Activated naive CD8-positive, alpha-beta T cell treated with anti-CD3 and anti-CD28 coated beads, Interleukin-2, amount 10 ng/mL, durations not matched to agents 7 days and 5 days (primary cell): ENCODE measurements at regions not wholly inside any gene's neighbourhood (a gene's known extent, or its start where the extent isn't known, plus 50 kb on each side); places are given as distances from the start of the nearest gene placed in this dataset.
"Not testable (repeated sequence)": the region's sequence is repeated elsewhere in the genome, so short reads cannot be mapped to it uniquely, and the experiment has no call there.

ENCODE experiments used
- ATAC-seq: fragments of 150-1000 bp; cut with Tn5 transposase; one replicate; pipeline ENCODE4 v1.10.0; 2021; ENCODE audit warnings: low read depth, moderate library complexity
- POLR2A ChIA-PET: fragments of 350-600 bp; sonication (Branson Sonifier 250); formaldehyde crosslinking; loops from one replicate; lab custom pipeline; 2021; ENCODE audit warnings: antibody characterized with exemption; lab: Charles Lee
- DNase-seq: peaks from one replicate; pipeline ENCODE4 v3.0.0; 2021
- H3K27ac Mint-ChIP-seq: one replicate; pipeline ENCODE4 v1.8.0; 2022; ENCODE audit warnings: mild to moderate bottlenecking, mixed read lengths
- H3K27me3 Mint-ChIP-seq: one replicate; pipeline ENCODE4 v1.8.0; 2022; ENCODE audit warnings: mild to moderate bottlenecking, moderate library complexity, mixed read lengths
- H3K36me3 Mint-ChIP-seq: one replicate; pipeline ENCODE4 v1.8.0; 2021; ENCODE audit warnings: mild to moderate bottlenecking, mixed read lengths
- H3K4me1 Mint-ChIP-seq: one replicate; pipeline ENCODE4 v1.8.0; 2021; ENCODE audit warnings: mixed read lengths
- H3K4me3 Mint-ChIP-seq: one replicate; pipeline ENCODE4 v1.8.0; 2022; ENCODE audit warnings: mild to moderate bottlenecking, moderate library complexity, mixed read lengths
- H3K9me3 Mint-ChIP-seq: one replicate; pipeline ENCODE4 v1.8.0; 2021; ENCODE audit warnings: mixed read lengths

DNA sequence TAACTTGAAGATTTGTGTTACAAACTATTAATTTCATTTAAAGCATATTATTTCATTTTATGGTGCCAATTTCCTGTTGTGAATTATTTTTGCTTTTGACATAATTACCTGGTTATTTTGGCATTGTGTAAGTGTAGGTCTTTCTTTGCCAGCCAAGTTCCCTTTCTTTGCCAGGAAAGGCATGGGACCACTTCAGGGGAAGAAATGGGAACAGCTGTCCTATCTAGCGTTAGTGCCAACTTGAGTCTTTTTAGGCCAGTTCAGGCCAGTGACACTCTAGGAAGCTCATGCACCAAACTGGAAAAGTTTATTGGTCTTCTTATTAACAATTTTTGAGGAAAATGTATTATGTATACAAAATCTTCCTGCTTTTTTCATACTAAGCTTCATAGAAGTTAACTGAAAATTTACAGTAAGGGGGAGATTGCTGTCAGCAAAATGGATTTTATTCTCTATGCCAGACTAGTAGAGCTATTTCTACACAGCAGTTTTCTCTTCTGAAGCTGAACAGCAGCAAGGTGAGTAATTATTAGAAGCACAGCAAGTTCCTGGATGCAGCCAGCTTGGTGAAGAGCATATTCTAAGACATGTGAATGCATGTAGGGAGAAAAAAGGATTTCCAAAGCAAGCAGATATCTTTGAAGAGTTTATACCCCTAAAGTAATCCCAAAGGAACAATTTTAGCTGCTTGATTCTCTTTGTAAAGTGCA lies 914.6 kb upstream of the ADGRL4 start:
- Mint-ChIP-seq H3K9me3 (peaks cover 10% of the 10 kb centered on the region), H3K4me1 (no peaks in the 10 kb centered on the region), H3K4me3 (no peak overlapping the region), H3K27ac (no peak overlapping the region), H3K27me3 (no peaks in the 10 kb centered on the region), H3K36me3 (no peaks in the 10 kb centered on the region)
- DNase-seq (no peak), ATAC-seq (no peak)
- POLR2A ChIA-PET = no interaction called here

DNA sequence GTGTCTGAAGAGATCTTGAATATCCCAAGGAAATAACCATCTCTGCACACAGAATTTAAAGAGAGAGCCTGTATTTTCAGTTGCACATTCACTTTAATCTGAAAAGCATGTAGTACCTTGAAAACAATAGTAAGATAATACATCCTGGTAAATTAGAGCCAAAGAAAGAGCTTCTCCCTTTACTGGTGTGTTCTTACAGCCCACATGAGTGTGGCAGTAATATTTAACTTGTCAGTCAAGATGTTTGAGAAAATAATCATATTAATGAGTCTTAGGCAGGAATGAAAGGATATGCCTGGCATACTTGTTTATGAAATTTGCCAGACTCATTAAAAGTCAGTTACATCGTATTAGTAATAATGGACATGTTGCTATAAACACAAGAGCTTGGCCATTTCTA lies 908.4 kb upstream of the ADGRL4 start:
- Mint-ChIP-seq H3K27me3 (no peaks in the 10 kb centered on the region), H3K27ac (no peak overlapping the region), H3K36me3 (no peaks in the 10 kb centered on the region), H3K4me3 (no peak overlapping the region), H3K4me1 (no peaks in the 10 kb centered on the region), H3K9me3 (peaks cover 9% of the 10 kb centered on the region)
- no peak for DNase-seq
- no peak for ATAC-seq
- POLR2A ChIA-PET = no interaction called here

DNA sequence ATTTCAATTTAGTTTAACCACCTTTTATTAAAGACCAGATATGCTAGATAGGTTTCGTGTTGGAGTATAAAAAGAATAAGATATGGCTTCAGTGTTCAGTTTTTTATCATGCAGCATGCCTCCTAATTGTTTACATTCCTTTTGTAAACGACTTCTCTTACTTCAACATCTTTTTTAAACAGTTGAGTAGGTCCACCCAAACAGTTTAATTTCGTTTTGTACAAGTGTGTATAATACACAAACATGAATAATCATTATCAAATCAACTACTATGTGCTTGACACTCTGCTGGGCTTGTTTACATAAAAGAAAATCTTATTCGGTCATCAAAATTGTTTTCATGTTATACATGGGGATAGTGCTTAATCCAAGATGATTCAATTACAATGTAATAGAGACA lies 906.3 kb upstream of the ADGRL4 start:
- no peaks in the 10 kb centered on the region for H3K4me1 Mint-ChIP-seq
- no peaks in the 10 kb centered on the region for H3K27me3 Mint-ChIP-seq
- no peaks in the 10 kb centered on the region for H3K36me3 Mint-ChIP-seq
- H3K27ac Mint-ChIP-seq = no peak overlapping the region
- peaks cover 9% of the 10 kb centered on the region for H3K9me3 Mint-ChIP-seq
- H3K4me3 Mint-ChIP-seq = no peak overlapping the region
- no peak for DNase-seq
- ATAC-seq = no peak
- POLR2A ChIA-PET = no interaction called here

GRCh38 chr1:79903321-79903720 lies 896.8 kb upstream of the ADGRL4 start:
- H3K27ac Mint-ChIP-seq = no peak overlapping the region
- no peak for DNase-seq
- H3K27me3 Mint-ChIP-seq = no peaks in the 10 kb centered on the region
- no peak for ATAC-seq
- H3K4me1 Mint-ChIP-seq = no peaks in the 10 kb centered on the region
- no peaks in the 10 kb centered on the region for H3K36me3 Mint-ChIP-seq
- H3K9me3 Mint-ChIP-seq = peaks cover 10% of the 10 kb centered on the region
- POLR2A ChIA-PET = no interaction called here
- H3K4me3 Mint-ChIP-seq = no peak overlapping the region

- Mint-ChIP-seq H3K4me3 (no peak overlapping the region), H3K9me3 (peaks cover 10% of the 10 kb centered on the region), H3K4me1 (no peaks in the 10 kb centered on the region), H3K27ac (no peak overlapping the region), H3K36me3 (no peaks in the 10 kb centered on the region), H3K27me3 (no peaks in the 10 kb centered on the region)
- no peak for DNase-seq
- no peak for ATAC-seq
- POLR2A ChIA-PET = no interaction called here
Measured at GRCh38 chr1:79902418-79902817, 895.9 kb upstream of the ADGRL4 start.

- Mint-ChIP-seq H3K27me3 (no peaks in the 10 kb centered on the region), H3K9me3 (peaks cover 6% of the 10 kb centered on the region), H3K36me3 (no peaks in the 10 kb centered on the region), H3K27ac (no peak overlapping the region), H3K4me3 (no peak overlapping the region), H3K4me1 (no peaks in the 10 kb centered on the region)
- DNase-seq = no peak
- ATAC-seq = no peak
- POLR2A ChIA-PET = no interaction called here
Measured at GRCh38 chr1:79899914-79900313, 893.4 kb upstream of the ADGRL4 start.

DNA sequence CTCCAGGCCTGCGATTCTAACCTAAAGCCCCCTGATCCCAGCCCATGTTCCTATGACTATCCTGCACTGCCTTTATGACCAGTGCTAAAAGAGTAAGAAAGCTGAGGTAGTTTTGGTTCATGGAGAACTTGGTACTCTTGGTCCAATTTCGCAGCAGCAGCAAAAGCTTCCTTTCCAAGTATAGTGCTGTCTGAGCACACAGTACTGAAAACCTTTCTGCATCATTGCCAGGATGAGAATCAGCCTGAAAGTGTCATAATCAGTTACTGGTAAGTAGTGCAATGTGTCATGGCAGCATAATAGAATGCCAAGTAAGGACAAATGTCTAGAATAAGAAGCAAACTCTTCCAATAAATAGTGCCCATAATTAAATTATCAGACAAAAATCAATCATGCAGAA lies 889.6 kb upstream of the ADGRL4 start:
- POLR2A ChIA-PET = no interaction called here
- no peaks in the 10 kb centered on the region for H3K4me1 Mint-ChIP-seq
- no peak overlapping the region for H3K27ac Mint-ChIP-seq
- no peak for DNase-seq
- H3K4me3 Mint-ChIP-seq = no peak overlapping the region
- ATAC-seq = no peak
- H3K27me3 Mint-ChIP-seq = no peaks in the 10 kb centered on the region
- H3K36me3 Mint-ChIP-seq = no peaks in the 10 kb centered on the region
- peaks cover 3% of the 10 kb centered on the region for H3K9me3 Mint-ChIP-seq

DNA sequence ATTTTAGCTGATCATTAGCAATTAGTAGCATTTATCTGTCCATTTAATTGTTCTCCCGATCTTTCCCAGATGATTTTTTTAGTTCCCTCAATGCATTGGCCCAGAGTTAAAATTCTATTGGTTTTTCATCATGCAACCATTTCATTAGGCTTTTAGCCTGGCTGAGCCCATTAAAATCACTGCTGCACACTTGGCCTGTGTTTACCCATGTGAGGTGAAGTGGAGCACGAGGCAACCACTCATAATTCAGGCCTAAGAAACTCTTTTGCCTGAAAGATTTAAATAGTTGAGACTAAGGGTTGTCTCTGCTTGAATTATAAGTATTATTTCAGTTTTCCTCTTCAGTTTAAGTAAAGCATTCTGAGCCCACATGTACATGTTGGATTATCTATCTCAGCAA lies 889.0 kb upstream of the ADGRL4 start:
- Mint-ChIP-seq H3K36me3 (no peaks in the 10 kb centered on the region), H3K4me1 (no peaks in the 10 kb centered on the region), H3K9me3 (peaks cover 3% of the 10 kb centered on the region), H3K27ac (no peak overlapping the region), H3K27me3 (no peaks in the 10 kb centered on the region), H3K4me3 (no peak overlapping the region)
- DNase-seq (no peak), ATAC-seq (no peak)
- POLR2A ChIA-PET = no interaction called here

DNA sequence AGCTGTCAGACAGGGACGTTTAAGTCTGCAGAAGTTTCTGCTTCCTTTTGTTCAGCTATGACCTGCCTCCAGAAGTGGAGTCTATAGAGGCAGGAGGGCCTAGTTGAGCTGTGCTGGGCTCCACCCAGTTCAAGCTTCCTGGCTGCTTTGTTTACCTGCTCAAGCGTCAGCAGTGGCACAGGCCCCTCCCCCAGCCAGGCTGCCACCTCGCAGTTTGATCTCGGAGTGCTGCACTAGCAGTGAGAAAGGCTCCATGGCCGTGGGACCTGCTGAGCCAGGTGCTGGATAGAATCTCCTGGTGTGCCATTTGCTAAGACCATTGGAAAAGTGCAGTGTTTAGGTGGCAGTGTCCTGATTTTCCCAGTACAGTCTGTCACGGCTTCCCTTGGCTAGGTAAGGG lies 887.6 kb upstream of the ADGRL4 start:
- H3K4me1 Mint-ChIP-seq, H3K9me3 Mint-ChIP-seq, H3K27ac Mint-ChIP-seq, H3K27me3 Mint-ChIP-seq, H3K4me3 Mint-ChIP-seq, ATAC-seq, POLR2A ChIA-PET, DNase-seq, H3K36me3 Mint-ChIP-seq: not testable (repeated sequence)

- H3K27ac Mint-ChIP-seq = no peak overlapping the region
- ATAC-seq (no peak), DNase-seq (no peak)
- H3K36me3 Mint-ChIP-seq = no peaks in the 10 kb centered on the region
- H3K4me3 Mint-ChIP-seq = no peak overlapping the region
- no peaks in the 10 kb centered on the region for H3K4me1 Mint-ChIP-seq
- POLR2A ChIA-PET = no interaction called here
- H3K9me3 Mint-ChIP-seq = peaks cover 3% of the 10 kb centered on the region
- no peaks in the 10 kb centered on the region for H3K27me3 Mint-ChIP-seq
Measured at GRCh38 chr1:79887059-79887458, 880.5 kb upstream of the ADGRL4 start.

DNA sequence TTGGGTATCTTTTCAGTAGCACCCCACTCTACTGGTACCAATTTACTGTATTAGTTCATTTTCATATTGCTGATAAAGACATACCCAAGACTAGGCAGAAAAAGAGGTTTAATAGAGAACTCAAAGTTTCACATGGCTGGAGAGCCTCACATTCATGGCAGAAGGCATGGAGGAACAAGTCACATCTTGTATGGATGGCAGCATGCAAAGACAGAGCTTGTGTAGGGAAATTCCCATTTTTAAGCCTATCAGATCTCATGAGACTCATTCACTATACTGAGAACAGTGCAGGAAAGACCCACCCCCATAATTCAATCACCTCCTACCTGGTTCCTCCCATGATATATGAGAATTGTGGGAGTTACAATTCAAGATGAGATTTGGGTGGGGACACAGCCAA lies 878.6 kb upstream of the ADGRL4 start:
- no peak overlapping the region for H3K4me3 Mint-ChIP-seq
- H3K27me3 Mint-ChIP-seq = no peaks in the 10 kb centered on the region
- H3K27ac Mint-ChIP-seq = no peak overlapping the region
- POLR2A ChIA-PET = no interaction called here
- H3K36me3 Mint-ChIP-seq = no peaks in the 10 kb centered on the region
- peaks cover 3% of the 10 kb centered on the region for H3K9me3 Mint-ChIP-seq
- no peaks in the 10 kb centered on the region for H3K4me1 Mint-ChIP-seq
- ATAC-seq (no peak), DNase-seq (no peak)

DNA sequence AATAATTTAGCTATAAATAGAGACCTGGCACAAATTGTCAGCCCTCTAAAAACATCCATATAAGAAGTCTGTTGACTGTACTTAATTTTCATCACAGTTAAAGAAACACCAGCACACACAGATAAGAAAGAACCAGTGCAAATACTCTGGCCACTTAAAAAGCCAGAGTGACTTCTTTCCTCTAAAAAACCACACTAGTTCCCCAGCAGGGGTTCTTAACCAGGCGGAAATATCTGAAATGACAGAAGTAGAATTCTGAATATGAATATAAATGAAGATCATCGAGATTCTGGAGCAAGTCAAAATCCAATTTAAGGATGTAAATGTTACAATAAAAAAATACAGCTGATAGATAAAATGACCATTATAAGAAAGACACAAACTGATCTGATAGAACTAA lies 870.6 kb upstream of the ADGRL4 start:
- H3K27ac Mint-ChIP-seq = no peak overlapping the region
- peaks cover 8% of the 10 kb centered on the region for H3K9me3 Mint-ChIP-seq
- H3K36me3 Mint-ChIP-seq = no peaks in the 10 kb centered on the region
- H3K27me3 Mint-ChIP-seq = no peaks in the 10 kb centered on the region
- no peak for ATAC-seq
- DNase-seq = no peak
- H3K4me1 Mint-ChIP-seq = no peaks in the 10 kb centered on the region
- H3K4me3 Mint-ChIP-seq = no peak overlapping the region
- POLR2A ChIA-PET = no interaction called here

GRCh38 chr1:79875187-79875586 lies 868.7 kb upstream of the ADGRL4 start:
- H3K36me3 Mint-ChIP-seq = no peaks in the 10 kb centered on the region
- DNase-seq = no peak
- no peak overlapping the region for H3K27ac Mint-ChIP-seq
- H3K4me1 Mint-ChIP-seq = no peaks in the 10 kb centered on the region
- no peak overlapping the region for H3K4me3 Mint-ChIP-seq
- no peaks in the 10 kb centered on the region for H3K27me3 Mint-ChIP-seq
- H3K9me3 Mint-ChIP-seq = peaks cover 8% of the 10 kb centered on the region
- POLR2A ChIA-PET = no interaction called here
- ATAC-seq = no peak

DNA sequence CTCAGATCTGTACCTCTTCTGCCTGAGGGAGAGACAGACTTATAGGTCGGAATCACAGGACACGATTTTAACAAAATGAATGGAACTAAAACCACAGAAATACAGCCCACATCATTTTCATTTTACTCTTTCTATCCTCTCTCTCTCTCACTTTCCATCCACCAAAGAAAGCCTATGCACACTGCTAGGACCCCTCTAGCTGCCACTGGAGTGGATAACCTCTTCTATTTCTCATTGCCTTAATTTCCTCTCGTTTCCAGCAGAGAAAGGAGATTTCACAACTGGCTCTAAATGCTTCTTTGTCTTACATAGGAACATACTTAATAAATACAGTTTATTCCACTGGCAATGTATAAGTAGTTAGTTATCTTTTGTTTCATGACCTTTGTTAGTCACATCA lies 867.8 kb upstream of the ADGRL4 start:
- no peaks in the 10 kb centered on the region for H3K36me3 Mint-ChIP-seq
- no peak for ATAC-seq
- POLR2A ChIA-PET = no interaction called here
- H3K9me3 Mint-ChIP-seq = peaks cover 8% of the 10 kb centered on the region
- H3K4me1 Mint-ChIP-seq = no peaks in the 10 kb centered on the region
- H3K27ac Mint-ChIP-seq = no peak overlapping the region
- no peak for DNase-seq
- H3K27me3 Mint-ChIP-seq = no peaks in the 10 kb centered on the region
- H3K4me3 Mint-ChIP-seq = no peak overlapping the region
